Adrenal gland (tissue), 5 donors: ENCODE measurements at regions not wholly inside any gene's neighbourhood (a gene's known extent, or its start where the extent isn't known, plus 50 kb on each side); places are given as distances from the start of the nearest gene placed in this dataset.

Experiments
- POLR2A ChIP-seq, 2 donors: fragments of 450-650 bp; IDR thresholded peaks; one replicate each; pipeline ENCODE4 v1.6.1; 2017; ENCODE audit warnings: antibody characterized with exemption in 2 of 2, mild to moderate bottlenecking in 2 of 2, moderate library complexity in 1 of 2
- TF ChIP-seq, protein P1 (sequence below), 6 experiments: fragments of 450-650 bp in 4 of 6; fragments of 200-600 bp in 2 of 6; sonication (generic) in 1 of 6; IDR thresholded peaks; 1 replicate in 5 of 6; 2 replicates in 1 of 6; pipeline versions ENCODE4 v1.5.1 to v1.8.0; 2016 to 2021; ENCODE audit warnings: antibody characterized with exemption in 6 of 6, mild to moderate bottlenecking in 2 of 6, moderate library complexity in 1 of 6
- donor health status: DM: no; HTN: no; CAD: no.

DNA sequence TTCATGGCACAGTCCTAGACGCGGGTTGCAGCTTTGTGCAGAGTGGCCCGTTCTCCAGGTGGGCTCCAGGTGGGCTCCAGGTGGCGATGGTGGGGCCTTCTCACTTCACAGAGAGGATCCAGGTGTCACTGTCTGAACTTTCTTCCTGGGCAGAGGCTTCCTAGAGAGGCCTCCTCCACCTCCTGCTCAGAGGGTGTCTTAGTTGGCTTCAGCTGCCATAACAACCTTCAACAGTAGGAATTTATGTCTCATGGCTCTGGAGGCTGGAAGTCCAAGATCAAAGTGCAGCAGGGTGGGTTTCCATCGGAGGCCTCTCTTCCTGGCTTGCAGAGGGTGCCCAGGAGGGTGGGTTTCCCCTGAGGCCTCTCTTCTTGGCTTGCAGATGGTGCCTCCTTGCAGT lies 125.1 kb downstream of the GLRX3 start:
- TF ChIP-seq, protein P1, sequence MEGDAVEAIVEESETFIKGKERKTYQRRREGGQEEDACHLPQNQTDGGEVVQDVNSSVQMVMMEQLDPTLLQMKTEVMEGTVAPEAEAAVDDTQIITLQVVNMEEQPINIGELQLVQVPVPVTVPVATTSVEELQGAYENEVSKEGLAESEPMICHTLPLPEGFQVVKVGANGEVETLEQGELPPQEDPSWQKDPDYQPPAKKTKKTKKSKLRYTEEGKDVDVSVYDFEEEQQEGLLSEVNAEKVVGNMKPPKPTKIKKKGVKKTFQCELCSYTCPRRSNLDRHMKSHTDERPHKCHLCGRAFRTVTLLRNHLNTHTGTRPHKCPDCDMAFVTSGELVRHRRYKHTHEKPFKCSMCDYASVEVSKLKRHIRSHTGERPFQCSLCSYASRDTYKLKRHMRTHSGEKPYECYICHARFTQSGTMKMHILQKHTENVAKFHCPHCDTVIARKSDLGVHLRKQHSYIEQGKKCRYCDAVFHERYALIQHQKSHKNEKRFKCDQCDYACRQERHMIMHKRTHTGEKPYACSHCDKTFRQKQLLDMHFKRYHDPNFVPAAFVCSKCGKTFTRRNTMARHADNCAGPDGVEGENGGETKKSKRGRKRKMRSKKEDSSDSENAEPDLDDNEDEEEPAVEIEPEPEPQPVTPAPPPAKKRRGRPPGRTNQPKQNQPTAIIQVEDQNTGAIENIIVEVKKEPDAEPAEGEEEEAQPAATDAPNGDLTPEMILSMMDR (IDR thresholded peaks at IDR 0.05): no peak
- no peak for TF ChIP-seq POLR2A (IDR thresholded peaks at IDR 0.05)
